ENCODE measurements at regions not wholly inside any gene's neighbourhood (a gene's known extent, or its start where the extent isn't known, plus 50 kb on each side); places are given as distances from the start of the nearest gene placed in this dataset.

DNA sequence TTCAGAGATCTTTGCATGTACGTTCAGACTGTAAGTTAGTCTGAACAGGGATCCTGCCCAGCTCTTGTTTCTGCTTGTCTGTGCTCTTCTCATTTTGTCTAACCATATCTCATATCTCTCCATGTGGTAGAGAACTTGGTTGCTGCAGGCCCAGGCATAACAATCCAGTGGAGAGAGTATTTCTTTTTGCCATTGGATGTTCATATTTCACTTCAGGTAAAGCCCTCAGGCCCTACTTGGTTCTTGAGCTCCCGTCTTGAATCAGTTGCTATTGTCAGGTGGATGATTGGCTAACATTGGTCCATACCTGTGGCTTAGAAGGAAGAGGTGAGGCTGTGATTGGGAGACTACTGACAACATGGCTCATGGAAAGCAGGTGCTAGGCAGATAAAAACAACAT is 357.7 kb upstream of the FLRT2 start:
- no peak for DNase-seq (ENCODE audit: low read depth)
- no peak overlapping the region for H3K4me3 ChIP-seq (ENCODE audit: low read depth, low read length)

GRCh38 chr14:85172889-85173477 is 357.0 kb upstream of the FLRT2 start:
- H3K4me3 ChIP-seq (ENCODE audit: low read depth, low read length): no peak overlapping the region
- DNase-seq (ENCODE audit: low read depth): no peak
- TF ChIP-seq, protein P1, sequence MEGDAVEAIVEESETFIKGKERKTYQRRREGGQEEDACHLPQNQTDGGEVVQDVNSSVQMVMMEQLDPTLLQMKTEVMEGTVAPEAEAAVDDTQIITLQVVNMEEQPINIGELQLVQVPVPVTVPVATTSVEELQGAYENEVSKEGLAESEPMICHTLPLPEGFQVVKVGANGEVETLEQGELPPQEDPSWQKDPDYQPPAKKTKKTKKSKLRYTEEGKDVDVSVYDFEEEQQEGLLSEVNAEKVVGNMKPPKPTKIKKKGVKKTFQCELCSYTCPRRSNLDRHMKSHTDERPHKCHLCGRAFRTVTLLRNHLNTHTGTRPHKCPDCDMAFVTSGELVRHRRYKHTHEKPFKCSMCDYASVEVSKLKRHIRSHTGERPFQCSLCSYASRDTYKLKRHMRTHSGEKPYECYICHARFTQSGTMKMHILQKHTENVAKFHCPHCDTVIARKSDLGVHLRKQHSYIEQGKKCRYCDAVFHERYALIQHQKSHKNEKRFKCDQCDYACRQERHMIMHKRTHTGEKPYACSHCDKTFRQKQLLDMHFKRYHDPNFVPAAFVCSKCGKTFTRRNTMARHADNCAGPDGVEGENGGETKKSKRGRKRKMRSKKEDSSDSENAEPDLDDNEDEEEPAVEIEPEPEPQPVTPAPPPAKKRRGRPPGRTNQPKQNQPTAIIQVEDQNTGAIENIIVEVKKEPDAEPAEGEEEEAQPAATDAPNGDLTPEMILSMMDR (IDR thresholded peaks at IDR 0.05; ENCODE audit: low read depth, low read length): no peak
- TF ChIP-seq, protein P2, sequence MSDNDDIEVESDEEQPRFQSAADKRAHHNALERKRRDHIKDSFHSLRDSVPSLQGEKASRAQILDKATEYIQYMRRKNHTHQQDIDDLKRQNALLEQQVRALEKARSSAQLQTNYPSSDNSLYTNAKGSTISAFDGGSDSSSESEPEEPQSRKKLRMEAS (IDR thresholded peaks at IDR 0.05; ENCODE audit: low read depth, low read length): no peak
- TF ChIP-seq MYC (IDR thresholded peaks at IDR 0.05; ENCODE audit: low read depth, low read length) (no peak), POLR2A (IDR thresholded peaks at IDR 0.05; ENCODE audit: extremely low read depth, insufficient read length) (no peak)

More for the DNA sequence above, 357.7 kb upstream of the FLRT2 start:
- TF ChIP-seq POLR2A (IDR thresholded peaks at IDR 0.05; ENCODE audit: extremely low read depth, insufficient read length) (no peak), MYC (IDR thresholded peaks at IDR 0.05; ENCODE audit: low read depth, low read length) (no peak)
- TF ChIP-seq, protein P2 (IDR thresholded peaks at IDR 0.05; ENCODE audit: low read depth, low read length): no peak
- TF ChIP-seq, protein P1 (IDR thresholded peaks at IDR 0.05; ENCODE audit: low read depth, low read length): no peak

- H3K4me3 ChIP-seq (ENCODE audit: low read depth, low read length): no peak overlapping the region
- TF ChIP-seq MYC (IDR thresholded peaks at IDR 0.05; ENCODE audit: low read depth, low read length) (no peak), POLR2A (IDR thresholded peaks at IDR 0.05; ENCODE audit: extremely low read depth, insufficient read length) (no peak)
- TF ChIP-seq, protein P1 (IDR thresholded peaks at IDR 0.05; ENCODE audit: low read depth, low read length): no peak
- DNase-seq (ENCODE audit: low read depth): no peak
These were observed 354.4 kb upstream of the FLRT2 start for GRCh38 chr14:85175556-85175955.

GRCh38 chr14:85178864-85179263 is 351.1 kb upstream of the FLRT2 start:
- no peak for TF ChIP-seq POLR2A (IDR thresholded peaks at IDR 0.05; ENCODE audit: extremely low read depth, insufficient read length)
- TF ChIP-seq, protein P1 (IDR thresholded peaks at IDR 0.05; ENCODE audit: low read depth, low read length): no peak
- no peak for TF ChIP-seq MYC (IDR thresholded peaks at IDR 0.05; ENCODE audit: low read depth, low read length)
- TF ChIP-seq, protein P2 (IDR thresholded peaks at IDR 0.05; ENCODE audit: low read depth, low read length): no peak
- H3K4me3 ChIP-seq (ENCODE audit: low read depth, low read length): no peak overlapping the region
- DNase-seq (ENCODE audit: low read depth): no peak

- H3K4me3 ChIP-seq (ENCODE audit: low read depth, low read length): no peak overlapping the region
- no peak for DNase-seq (ENCODE audit: low read depth)
- TF ChIP-seq POLR2A (IDR thresholded peaks at IDR 0.05; ENCODE audit: extremely low read depth, insufficient read length) (no peak), MYC (IDR thresholded peaks at IDR 0.05; ENCODE audit: low read depth, low read length) (no peak)
- TF ChIP-seq, protein P1 (IDR thresholded peaks at IDR 0.05; ENCODE audit: low read depth, low read length): no peak
- TF ChIP-seq, protein P2 (IDR thresholded peaks at IDR 0.05; ENCODE audit: low read depth, low read length): no peak
These were observed 349.1 kb upstream of the FLRT2 start for GRCh38 chr14:85180876-85181275.

DNA sequence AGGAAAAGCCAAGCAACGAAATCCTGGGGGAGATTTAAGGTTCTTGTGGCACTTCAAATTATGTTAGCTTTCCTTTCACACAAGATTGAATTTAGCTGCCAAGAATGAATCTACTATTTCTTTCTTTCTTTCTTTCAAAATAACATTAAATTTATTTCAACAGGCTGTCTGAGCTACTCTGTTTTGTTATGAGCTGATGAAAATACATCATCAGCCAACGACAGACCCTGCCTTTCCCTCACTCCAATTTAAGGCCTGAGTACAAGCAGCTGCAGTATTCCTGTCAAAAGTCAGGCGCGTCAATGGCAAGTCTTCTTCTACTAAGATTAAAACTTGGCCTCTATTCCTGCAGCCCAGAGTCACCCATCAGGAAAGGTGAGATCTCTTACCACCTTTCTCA is 347.7 kb upstream of the FLRT2 start:
- TF ChIP-seq, protein P1 (IDR thresholded peaks at IDR 0.05; ENCODE audit: low read depth, low read length): no peak
- TF ChIP-seq, protein P2 (IDR thresholded peaks at IDR 0.05; ENCODE audit: low read depth, low read length): no peak
- TF ChIP-seq MYC (IDR thresholded peaks at IDR 0.05; ENCODE audit: low read depth, low read length) (no peak), POLR2A (IDR thresholded peaks at IDR 0.05; ENCODE audit: extremely low read depth, insufficient read length) (no peak)
- no peak overlapping the region for H3K4me3 ChIP-seq (ENCODE audit: low read depth, low read length)
- DNase-seq (ENCODE audit: low read depth): no peak

Data from NB4 (cell line).